Skin epidermis (tissue), 12 donors: ENCODE measurements at regions not wholly inside any gene's neighbourhood (a gene's known extent, or its start where the extent isn't known, plus 50 kb on each side); places are given as distances from the start of the nearest gene placed in this dataset.
A peak's percentile ranks its signal among the peaks of the same experiment; 100 is the strongest.
"Not testable (repeated sequence)": the region's sequence is repeated elsewhere in the genome, so short reads cannot be mapped to it uniquely, and the experiment has no call there.

Experiments used
- H3K27ac ChIP-seq, 21 experiments: fragments of 200-600 bp; sonication (generic) in 11 of 21; one replicate each; pipeline ENCODE4 v1.5.0; 2020; ENCODE audit warnings: mild to moderate bottlenecking in 3 of 21, inconsistent platforms in 2 of 21, moderate library complexity in 2 of 21
- H3K4me3 ChIP-seq, 7 experiments: fragments of 200-600 bp; sonication (generic) in 2 of 7; one replicate each; pipeline ENCODE4 v1.5.0; 2020; ENCODE audit warnings: inconsistent platforms in 2 of 7, mild to moderate bottlenecking in 2 of 7, moderate library complexity in 1 of 7

GRCh38 chr12:58009405-58010195 lies 68.2 kb downstream of the ATP23 start:
- H3K27ac ChIP-seq: no peak overlapping the region
- no peak overlapping the region for H3K4me3 ChIP-seq

DNA sequence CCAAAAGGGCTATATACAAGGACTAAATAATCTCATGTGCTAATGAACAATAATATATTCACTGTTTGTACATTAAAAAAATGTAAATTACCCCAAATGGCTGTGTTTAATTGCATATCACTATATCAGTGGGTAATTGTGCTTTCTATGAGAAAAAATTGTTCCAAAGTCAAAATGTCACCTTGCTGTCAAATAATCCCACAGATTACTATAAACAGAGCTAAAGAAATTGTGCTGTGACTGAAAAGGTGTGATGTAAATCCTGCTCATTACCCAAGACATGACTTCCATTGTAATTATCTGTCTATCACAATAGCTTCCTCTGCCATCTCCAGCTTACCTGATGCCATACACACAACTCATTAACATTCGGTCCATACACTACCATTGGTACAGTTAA lies 70.3 kb downstream of the ATP23 start:
- H3K4me3 ChIP-seq: no peak overlapping the region
- H3K27ac ChIP-seq: no peak overlapping the region

GRCh38 chr12:58022379-58023020 lies 81.1 kb downstream of the ATP23 start:
- H3K27ac ChIP-seq, H3K4me3 ChIP-seq: not testable (repeated sequence)

DNA sequence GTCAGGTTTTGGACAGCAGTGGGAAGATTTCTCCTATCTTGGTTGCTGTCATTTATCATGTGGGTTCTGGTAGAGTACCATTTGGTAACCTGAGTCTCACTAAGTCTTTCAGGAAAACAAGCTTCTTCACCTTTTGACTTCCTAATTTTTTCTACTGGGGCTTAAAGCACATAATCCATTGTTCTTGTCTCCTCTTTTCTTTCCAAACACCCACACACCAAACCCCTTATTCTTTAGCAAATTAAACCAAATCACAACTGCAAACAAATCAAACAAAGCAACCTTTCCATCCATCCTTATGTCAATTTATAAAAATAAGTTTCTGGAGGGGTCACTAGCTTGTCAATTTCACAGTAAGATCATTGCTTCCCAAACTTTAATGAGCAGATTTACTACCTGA lies 84.1 kb downstream of the ATP23 start:
- H3K27ac ChIP-seq: no peak overlapping the region
- H3K4me3 ChIP-seq: no peak overlapping the region

DNA sequence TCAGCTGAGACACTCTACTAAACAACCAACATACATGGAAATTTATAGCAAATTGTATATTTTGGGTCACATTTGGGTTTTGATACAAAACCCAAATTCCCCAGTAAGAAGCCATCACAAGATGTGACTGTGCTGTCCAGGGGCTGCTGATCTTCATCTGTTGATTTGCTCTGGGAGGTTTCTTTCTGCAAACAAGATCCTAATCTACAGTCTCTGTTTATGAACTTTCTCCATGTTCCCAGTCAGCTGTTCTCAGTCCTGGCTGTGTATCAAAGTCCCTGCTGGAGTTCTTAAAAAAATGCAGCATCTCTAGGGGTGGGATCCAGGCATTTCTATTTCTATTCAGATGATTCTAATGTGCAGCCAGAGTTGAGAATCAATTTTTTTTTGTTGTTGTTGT lies 85.1 kb downstream of the ATP23 start:
- no peak overlapping the region for H3K27ac ChIP-seq
- no peak overlapping the region for H3K4me3 ChIP-seq

GRCh38 chr12:58026897-58027891 lies 85.8 kb downstream of the ATP23 start:
- Histone ChIP-seq H3K27ac (peak overlapping the region in 1 of 21 experiments; percentile 26), H3K4me3 (no peak overlapping the region)

GRCh38 chr12:58028294-58028693 lies 86.9 kb downstream of the ATP23 start:
- Histone ChIP-seq H3K27ac (peak overlapping the region in 1 of 21 experiments; percentile 21), H3K4me3 (no peak overlapping the region)

GRCh38 chr12:58029260-58029659 lies 87.9 kb downstream of the ATP23 start:
- Histone ChIP-seq H3K27ac (peak overlapping the region in 1 of 21 experiments; percentile 4), H3K4me3 (no peak overlapping the region)

DNA sequence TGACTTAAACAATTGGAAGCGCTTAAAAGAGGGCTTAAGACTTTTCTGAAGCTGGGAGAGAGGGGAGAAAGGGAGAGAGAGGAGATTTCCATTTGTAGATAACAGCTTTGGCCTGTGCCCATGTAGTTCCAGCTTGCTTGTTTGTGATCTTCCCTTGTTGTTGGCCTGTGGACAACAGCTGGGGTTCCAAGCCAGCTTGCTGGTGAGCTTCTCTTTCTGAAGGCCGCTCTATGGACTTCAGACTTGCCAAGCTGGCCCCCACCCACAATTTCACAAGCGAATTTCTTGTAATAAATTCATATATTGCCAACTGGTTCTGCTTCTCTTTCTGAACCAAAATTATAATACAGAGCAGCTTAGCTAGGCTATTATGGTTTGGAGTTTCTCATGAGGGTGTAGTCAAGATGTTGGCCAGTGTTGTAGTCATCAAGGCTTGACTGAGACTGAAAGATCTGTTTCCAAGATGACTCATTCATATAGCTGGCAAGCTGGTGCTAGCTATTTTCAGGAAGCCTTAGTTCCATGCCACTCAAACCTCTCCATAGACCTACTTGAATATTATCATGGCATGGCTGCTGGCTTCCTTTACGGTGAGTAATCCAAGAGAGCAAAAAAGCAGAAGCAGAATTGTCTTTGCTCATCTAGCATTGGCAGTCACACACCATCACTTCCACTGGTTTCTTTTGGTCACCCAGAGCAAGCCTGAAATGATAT lies 89.4 kb downstream of the ATP23 start:
- Histone ChIP-seq H3K27ac (peak overlapping the region in 10 of 21 experiments; percentile 8 to 71 (median 38)), H3K4me3 (no peak overlapping the region)

- no peak overlapping the region for H3K27ac ChIP-seq
Observed at GRCh38 chr12:58032156-58032555, 90.8 kb downstream of the ATP23 start.

GRCh38 chr12:58033831-58034230 lies 92.5 kb downstream of the ATP23 start:
- peak overlapping the region in 14 of 21 experiments; percentile 8 to 66 (median 42) for H3K27ac ChIP-seq

More at GRCh38 chr12:58032156-58032555, 90.8 kb downstream of the ATP23 start:
- no peak overlapping the region for H3K4me3 ChIP-seq

DNA sequence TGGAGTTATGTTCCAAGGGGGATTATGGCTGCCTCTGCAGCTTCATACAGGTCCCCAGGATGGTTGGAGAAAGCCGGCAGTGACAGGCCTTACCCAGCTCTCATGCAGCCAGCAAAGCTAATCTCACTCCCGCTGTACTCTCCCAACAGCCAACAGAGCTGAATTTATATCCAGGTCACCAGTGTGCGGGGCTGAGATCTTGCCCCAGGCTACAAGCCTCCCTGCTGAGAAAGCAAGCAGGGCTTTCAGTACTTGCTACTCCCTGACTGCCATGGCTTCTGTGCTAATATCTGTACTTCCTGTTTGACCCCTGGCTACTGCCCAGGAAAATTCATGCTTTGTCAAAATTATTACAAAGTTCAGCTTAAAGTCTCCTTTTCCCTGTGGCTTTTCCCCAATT lies 92.9 kb downstream of the ATP23 start:
- H3K27ac ChIP-seq: peak overlapping the region in 15 of 21 experiments; percentile 8 to 66 (median 42)
- H3K4me3 ChIP-seq: no peak overlapping the region

More at GRCh38 chr12:58033831-58034230, 92.5 kb downstream of the ATP23 start:
- no peak overlapping the region for H3K4me3 ChIP-seq

DNA sequence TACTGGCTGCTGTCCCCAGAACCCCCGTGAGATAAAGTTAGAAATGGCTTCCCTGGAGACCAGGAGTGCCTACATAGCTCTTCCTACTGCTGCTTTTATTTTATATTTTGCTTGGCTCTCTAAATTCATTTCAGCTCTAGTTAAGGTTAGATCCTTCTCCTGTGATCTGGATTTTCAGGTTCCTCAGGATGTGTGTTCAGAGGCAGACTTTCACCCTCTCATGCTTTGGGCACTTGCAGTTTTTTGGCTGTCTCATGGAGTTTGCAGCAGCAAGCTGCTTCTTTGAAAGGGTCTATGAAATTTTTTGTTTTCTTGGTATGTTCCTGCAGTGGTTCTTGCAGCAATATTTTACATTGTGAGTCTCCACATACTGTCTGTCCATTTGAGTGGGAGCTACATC lies 93.3 kb downstream of the ATP23 start:
- H3K4me3 ChIP-seq: no peak overlapping the region

GRCh38 chr12:58041441-58041840 lies 100.1 kb downstream of the ATP23 start:
- H3K27ac ChIP-seq: no peak overlapping the region
- no peak overlapping the region for H3K4me3 ChIP-seq

More for the DNA sequence above, 93.3 kb downstream of the ATP23 start:
- H3K27ac ChIP-seq: peak overlapping the region in 12 of 21 experiments; percentile 8 to 66 (median 42)

DNA sequence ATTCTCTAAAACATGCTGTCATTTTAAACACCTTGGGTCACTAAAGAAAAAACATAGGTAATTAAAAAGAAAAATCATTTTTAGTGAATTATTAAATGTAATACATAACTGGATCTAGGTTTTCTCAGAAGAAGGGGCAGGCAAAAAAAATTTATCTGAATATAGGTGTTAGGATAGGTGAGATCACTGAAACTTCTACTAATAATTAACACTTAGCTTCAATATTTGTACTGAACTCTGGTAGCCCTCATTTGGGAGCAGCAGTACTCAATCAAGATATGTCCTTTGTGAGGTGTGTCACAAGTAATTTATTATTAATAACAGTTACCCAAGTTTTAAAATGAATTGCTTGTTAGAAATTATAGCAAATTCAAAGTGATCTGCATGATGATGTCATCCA lies 103.6 kb downstream of the ATP23 start:
- no peak overlapping the region for H3K4me3 ChIP-seq
- H3K27ac ChIP-seq: no peak overlapping the region

DNA sequence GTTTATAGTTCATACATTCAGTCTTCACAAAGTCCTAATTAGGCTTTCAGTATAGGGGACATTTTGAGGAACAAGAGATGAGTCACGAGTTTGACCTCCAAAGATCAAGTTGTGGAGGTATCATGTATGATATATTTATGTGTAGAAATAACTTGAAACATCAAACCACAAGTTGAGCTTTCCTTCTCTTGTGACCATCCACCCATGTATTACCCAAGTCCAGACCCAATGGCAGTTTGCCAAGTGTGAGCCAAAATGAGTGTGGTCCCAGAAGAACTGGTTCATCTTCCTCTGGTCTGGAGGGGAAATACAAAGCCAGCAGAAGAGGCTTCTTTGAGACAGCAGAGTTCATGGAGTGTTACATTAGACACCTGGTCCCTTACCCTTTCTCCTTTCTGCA lies 104.9 kb downstream of the ATP23 start:
- Histone ChIP-seq H3K4me3 (no peak overlapping the region), H3K27ac (no peak overlapping the region)

GRCh38 chr12:58051378-58051777 lies 110.0 kb downstream of the ATP23 start:
- H3K4me3 ChIP-seq: no peak overlapping the region
- no peak overlapping the region for H3K27ac ChIP-seq

DNA sequence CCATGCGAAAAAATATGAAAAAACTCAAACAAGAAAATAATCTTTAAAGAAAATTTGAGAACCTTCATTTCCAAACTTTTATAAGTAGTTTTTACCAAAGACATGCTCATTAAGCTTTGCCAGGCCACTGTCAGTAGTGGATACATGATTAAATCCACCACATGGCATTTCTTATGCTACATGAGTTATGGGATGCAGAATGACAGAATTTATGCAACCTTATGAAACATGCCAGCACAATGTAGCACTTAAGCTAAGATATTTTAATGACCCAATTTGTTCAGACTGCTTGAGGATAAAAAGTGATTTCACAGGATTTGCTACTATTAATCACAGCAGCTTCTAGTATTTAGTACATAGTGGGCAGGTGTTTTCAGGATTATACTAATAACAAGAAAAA lies 123.3 kb downstream of the ATP23 start:
- Histone ChIP-seq H3K27ac (no peak overlapping the region), H3K4me3 (no peak overlapping the region)

DNA sequence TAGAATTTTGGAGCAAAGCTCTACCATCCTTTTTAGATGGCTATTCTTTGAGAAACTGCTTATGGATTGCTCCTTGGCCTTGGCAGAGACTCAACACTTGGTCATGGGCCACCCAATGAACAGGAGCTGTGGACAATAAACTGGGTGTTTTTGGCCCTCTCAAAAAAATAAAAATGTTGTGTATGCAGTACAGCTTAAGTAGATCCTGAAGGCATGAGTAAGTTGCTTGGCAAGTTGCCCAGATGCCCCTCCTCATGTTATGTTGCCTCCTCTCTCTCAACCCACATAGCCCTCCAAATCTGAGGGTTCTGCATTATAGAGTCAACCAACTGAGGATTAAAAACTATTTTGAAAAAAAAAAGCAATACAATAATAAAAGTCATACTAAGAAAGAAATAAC lies 124.9 kb downstream of the ATP23 start:
- no peak overlapping the region for H3K4me3 ChIP-seq

More for the DNA sequence above, 124.9 kb downstream of the ATP23 start:
- H3K27ac ChIP-seq: no peak overlapping the region
